GM20000 (cell line): ENCODE measurements at regions not wholly inside any gene's neighbourhood (a gene's known extent, or its start where the extent isn't known, plus 50 kb on each side); places are given as distances from the start of the nearest gene placed in this dataset.

Experiments used
- DNase-seq: peaks from one replicate; pipeline ENCODE4 v3.0.0; 2012; ENCODE audit warnings: low spot score
- TF ChIP-seq, protein P1 (sequence below): IDR thresholded peaks from 2 replicates; pipeline ENCODE4 v1.5.1; 2012; ENCODE audit warnings: mild to moderate bottlenecking, control low read depth; ENCODE audit errors: extremely low read depth, missing control alignments

DNA sequence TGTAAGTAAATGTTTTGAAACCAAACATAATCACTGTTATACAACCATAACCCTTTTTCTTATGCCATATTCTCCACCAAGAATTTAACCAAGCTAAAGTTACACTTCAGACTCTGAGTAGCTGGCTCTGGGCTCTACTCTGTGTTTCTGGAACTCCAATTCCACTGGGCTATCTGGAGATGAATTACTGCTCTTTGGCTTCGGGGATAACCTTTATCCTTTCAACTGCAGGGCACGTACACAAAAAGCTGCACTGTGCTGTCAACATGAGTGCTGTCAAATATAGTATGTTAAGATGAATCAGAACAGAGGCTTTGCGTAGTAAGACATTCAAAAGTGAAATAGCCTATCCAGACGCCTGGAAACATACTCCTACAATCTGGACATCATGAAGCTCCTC lies 500.6 kb downstream of the LTN1 start:
- TF ChIP-seq, protein P1, sequence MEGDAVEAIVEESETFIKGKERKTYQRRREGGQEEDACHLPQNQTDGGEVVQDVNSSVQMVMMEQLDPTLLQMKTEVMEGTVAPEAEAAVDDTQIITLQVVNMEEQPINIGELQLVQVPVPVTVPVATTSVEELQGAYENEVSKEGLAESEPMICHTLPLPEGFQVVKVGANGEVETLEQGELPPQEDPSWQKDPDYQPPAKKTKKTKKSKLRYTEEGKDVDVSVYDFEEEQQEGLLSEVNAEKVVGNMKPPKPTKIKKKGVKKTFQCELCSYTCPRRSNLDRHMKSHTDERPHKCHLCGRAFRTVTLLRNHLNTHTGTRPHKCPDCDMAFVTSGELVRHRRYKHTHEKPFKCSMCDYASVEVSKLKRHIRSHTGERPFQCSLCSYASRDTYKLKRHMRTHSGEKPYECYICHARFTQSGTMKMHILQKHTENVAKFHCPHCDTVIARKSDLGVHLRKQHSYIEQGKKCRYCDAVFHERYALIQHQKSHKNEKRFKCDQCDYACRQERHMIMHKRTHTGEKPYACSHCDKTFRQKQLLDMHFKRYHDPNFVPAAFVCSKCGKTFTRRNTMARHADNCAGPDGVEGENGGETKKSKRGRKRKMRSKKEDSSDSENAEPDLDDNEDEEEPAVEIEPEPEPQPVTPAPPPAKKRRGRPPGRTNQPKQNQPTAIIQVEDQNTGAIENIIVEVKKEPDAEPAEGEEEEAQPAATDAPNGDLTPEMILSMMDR: no peak
- no peak for DNase-seq

DNA sequence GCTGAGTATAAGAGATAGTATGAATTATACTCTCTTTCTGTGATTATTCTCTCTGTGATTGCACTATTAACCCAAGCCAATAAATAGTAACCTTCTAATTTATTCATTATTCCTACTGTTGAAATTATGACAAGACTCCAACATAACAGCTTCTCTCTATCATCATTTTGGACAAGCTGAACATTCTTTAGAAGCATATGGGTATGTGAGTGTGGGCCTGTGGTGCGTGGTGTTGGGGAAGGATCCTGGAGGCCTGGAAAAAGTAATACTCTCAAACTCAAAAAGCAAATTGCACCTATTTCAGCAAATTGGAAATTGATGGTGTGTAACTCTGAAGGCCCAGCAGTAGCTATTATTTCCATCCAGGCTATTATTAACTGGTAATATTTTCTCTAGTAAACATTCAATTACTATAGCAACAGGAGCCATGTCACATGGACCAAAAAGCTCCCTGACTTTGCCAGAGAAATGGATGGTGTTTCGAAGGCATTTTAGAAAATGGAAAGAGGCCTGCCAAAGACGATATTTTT lies 502.8 kb downstream of the LTN1 start:
- no peak for DNase-seq

DNA sequence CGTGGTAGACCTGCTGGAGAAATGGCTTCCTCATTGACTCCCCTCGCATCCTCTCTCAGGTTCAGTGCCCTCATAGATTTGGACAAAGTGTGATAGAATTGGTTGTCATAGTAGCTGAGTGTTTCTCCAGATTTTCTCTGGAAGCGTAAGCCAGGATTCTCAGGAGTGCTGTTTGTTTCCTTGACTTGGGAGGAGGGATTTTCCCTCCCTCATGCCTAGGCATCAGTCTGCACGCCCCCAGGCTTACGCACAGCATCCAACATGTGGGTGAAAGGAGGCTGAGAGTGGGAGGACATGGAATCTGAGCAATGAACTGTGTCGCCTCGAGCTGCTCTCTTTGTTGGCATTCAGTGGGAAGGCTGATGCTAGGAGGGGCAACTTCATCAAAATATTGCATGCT lies 503.5 kb downstream of the LTN1 start:
- DNase-seq: no peak
- TF ChIP-seq, protein P1: no peak

More for the DNA sequence above, 502.8 kb downstream of the LTN1 start:
- TF ChIP-seq, protein P1: no peak

DNA sequence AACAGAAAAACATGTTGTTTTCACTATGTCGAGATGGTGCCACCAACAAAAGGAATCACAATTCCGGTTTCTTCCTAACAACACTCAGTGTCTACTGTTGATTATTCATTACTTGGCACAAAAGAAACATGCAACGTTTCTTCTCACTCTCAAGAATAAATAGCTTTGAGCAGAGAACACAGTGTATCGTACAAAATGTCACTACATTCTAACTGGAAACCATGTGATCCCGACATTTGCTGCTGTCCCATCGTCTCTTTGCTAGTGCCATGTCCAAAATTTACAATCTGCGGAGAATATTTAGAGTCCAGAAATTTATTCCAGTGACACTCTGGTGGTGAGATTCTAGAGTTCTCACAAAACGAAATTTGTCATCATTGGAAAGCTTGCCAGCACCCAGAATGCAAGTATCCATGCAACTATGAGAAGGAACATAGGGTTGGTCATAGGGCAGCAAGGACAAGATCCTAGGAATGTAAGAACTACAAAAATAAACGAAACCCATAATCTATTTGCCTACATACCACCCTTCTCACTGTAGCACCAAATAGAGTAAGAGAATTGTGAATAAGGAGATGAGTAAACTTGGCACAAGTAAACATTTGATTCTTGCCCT lies 505.1 kb downstream of the LTN1 start:
- TF ChIP-seq, protein P1: no peak
- DNase-seq: no peak

GRCh38 chr21:28485301-28486022 lies 507.2 kb downstream of the LTN1 start:
- no peak for DNase-seq
- TF ChIP-seq, protein P1: no peak

GRCh38 chr21:28483301-28484035 lies 509.2 kb downstream of the LTN1 start:
- no peak for DNase-seq
- TF ChIP-seq, protein P1: no peak

DNA sequence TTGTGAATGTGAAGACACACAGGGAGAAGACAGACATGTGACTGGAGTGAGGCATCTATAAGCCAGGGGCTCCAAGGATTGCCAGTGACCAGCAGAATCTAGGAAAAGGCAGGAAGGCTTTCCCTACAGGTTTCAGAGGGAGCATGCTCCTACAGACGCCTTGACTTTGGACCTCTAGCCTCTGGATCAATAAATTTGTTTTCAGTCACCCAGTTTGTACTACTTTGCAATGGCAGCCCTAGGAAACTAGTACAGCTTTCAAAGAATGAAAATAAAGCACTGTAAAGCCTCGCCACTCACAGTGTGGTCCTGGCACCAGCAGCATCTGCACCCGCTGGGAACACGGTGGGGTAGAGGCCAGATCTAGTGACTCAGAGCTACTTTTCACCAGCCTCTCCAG lies 510.0 kb downstream of the LTN1 start:
- no peak for DNase-seq
- TF ChIP-seq, protein P1: no peak
